Bronchial epithelial cell (primary cell): ENCODE measurements at regions not wholly inside any gene's neighbourhood (a gene's known extent, or its start where the extent isn't known, plus 50 kb on each side); places are given as distances from the start of the nearest gene placed in this dataset.
"Not testable (repeated sequence)": the region's sequence is repeated elsewhere in the genome, so short reads cannot be mapped to it uniquely, and the experiment has no call there.

ENCODE experiments used
- DNase-seq: peaks from one replicate; pipeline ENCODE4 v3.0.0-alpha.2; 2010; ENCODE audit warnings: low read depth
- FAIRE-seq: peaks from 2 replicates; lab custom pipeline; 2011; peaks lifted over from hg19 to GRCh38; lab: Jason Lieb, UNC
- H3K27me3 ChIP-seq: 2 replicates; pipeline ENCODE4 v1.5.1; 2011; ENCODE audit warnings: low read length; ENCODE audit not compliant: control insufficient read depth, insufficient read depth
- H3K36me3 ChIP-seq: 2 replicates; pipeline ENCODE4 v1.5.1; 2011; ENCODE audit warnings: low read length; ENCODE audit not compliant: control insufficient read depth, insufficient read depth
- H3K4me3 ChIP-seq: 2 replicates; pipeline ENCODE4 v1.5.1; 2011; ENCODE audit warnings: mild to moderate bottlenecking, low read depth, low read length, control low read depth
- CTCF ChIP-seq: IDR thresholded peaks from 2 replicates; pipeline ENCODE4 v1.5.1; 2011; ENCODE audit warnings: mild to moderate bottlenecking, moderate library complexity, low read length, control low read depth, inconsistent platforms; ENCODE audit not compliant: insufficient read depth, severe bottlenecking

- no peak for FAIRE-seq
- no peak for DNase-seq
- no peaks in the 10 kb centered on the region for H3K36me3 ChIP-seq
- H3K4me3 ChIP-seq: no peak overlapping the region
- H3K27me3 ChIP-seq: no peaks in the 10 kb centered on the region
- TF ChIP-seq CTCF: no peak
Observed at GRCh38 chr7:152583006-152583405, 92.9 kb downstream of the XRCC2 start.

- no peak for TF ChIP-seq CTCF
- no peak overlapping the region for H3K4me3 ChIP-seq
- no peaks in the 10 kb centered on the region for H3K27me3 ChIP-seq
- no peaks in the 10 kb centered on the region for H3K36me3 ChIP-seq
- FAIRE-seq: no peak
- no peak for DNase-seq
Observed at GRCh38 chr7:152579070-152579469, 96.9 kb downstream of the XRCC2 start.

GRCh38 chr7:152577339-152577738 is 98.6 kb downstream of the XRCC2 start:
- Histone ChIP-seq H3K27me3 (no peaks in the 10 kb centered on the region), H3K36me3 (no peaks in the 10 kb centered on the region), H3K4me3 (no peak overlapping the region)
- FAIRE-seq: no peak
- no peak for DNase-seq
- no peak for TF ChIP-seq CTCF

- TF ChIP-seq CTCF: no peak
- peak; percentile 20 for DNase-seq
- H3K27me3 ChIP-seq: no peaks in the 10 kb centered on the region
- no peak overlapping the region for H3K4me3 ChIP-seq
- FAIRE-seq: no peak
- H3K36me3 ChIP-seq: no peaks in the 10 kb centered on the region
Observed at GRCh38 chr7:152574892-152575548, 100.9 kb downstream of the XRCC2 start.

GRCh38 chr7:152573186-152573585 is 102.8 kb downstream of the XRCC2 start:
- not testable (repeated sequence) for DNase-seq, H3K27me3 ChIP-seq, FAIRE-seq, H3K36me3 ChIP-seq, H3K4me3 ChIP-seq

- no peaks in the 10 kb centered on the region for H3K27me3 ChIP-seq
- H3K4me3 ChIP-seq: no peak overlapping the region
- no peaks in the 10 kb centered on the region for H3K36me3 ChIP-seq
- no peak for TF ChIP-seq CTCF
- no peak for FAIRE-seq
- no peak for DNase-seq
Observed at GRCh38 chr7:152572101-152572500, 103.8 kb downstream of the XRCC2 start.
